Hematopoietic multipotent progenitor cell treated with erythropoietin and hydrocortisone succinate and interleukin-3 and kit ligand, for 4 days (in vitro differentiated cells): ENCODE measurements at regions not wholly inside any gene's neighbourhood (a gene's known extent, or its start where the extent isn't known, plus 50 kb on each side); places are given as distances from the start of the nearest gene placed in this dataset.

Experiments
- DNase-seq: peaks from one replicate; pipeline ENCODE4 v3.0.0-alpha.2; 2015

- DNase-seq: no peak
Measured at GRCh38 chr1:42033629-42034028, 114.9 kb upstream of the HIVEP3 start.

DNA sequence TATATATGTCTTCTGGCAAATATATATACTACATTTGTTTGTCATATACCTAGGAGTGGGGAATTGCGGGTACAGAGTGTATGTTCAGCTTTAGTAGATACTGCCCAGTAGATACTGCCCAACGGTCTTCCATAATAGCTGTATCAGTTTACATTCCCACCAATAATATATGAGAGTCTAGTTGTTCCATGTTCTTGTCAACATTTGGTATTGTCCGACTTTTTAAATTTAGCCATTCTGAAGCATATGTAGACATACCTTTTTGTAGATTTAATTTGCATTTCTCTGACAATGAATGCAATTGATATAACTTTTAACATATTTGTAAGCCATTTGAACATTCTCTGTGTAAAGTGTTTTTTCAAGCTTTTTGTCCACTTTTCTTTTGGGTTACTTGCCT is 99.0 kb upstream of the HIVEP3 start:
- DNase-seq: no peak

DNA sequence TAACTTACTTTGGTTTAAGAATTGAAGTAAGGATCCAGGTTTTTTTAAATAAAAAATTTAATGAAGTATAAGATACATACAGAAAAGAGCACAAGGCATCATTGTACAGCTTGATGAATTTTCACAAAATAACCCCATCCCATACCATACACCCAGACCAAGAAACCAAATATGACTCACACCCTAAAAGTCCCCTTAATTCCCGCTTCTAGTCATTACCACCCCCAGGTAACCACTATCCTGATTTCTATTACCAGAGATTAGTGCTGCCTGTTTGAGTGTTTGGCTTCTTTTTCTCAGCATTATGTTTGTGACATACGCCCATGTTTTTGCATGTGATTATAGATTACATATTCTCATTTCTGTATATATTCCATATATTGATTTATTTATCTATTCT is 98.5 kb upstream of the HIVEP3 start:
- no peak for DNase-seq

- DNase-seq: no peak
Measured at GRCh38 chr1:42014823-42015222, 96.1 kb upstream of the HIVEP3 start.

DNA sequence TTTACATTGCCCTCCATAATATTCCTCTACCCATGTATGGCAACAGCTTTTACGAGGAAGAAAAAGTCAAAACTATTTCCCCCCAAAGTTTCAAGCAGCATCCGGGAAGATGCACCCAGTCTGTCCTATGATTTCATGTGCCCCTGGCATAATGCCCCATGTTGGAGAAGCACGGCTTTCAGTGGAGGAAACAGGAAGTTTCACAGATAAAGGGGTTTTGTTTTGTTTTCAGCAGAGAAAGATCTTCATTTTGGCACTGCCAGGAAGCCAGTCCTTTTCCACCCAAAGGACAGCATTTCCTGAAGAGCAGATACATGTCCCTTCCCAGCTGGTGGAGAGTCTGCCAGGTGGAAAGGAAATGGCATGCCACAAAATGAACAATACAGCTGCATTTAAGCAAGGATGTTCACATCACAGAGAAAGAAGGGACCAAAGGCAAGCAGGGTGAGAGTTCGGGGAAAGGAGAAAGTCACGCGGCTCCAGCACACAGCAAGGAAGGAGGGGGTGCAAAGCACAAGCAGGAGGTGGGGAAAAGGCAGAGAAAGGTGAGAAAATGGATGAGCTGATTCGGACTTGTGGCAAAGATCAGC is 95.3 kb upstream of the HIVEP3 start:
- peak; percentile 37 for DNase-seq

DNA sequence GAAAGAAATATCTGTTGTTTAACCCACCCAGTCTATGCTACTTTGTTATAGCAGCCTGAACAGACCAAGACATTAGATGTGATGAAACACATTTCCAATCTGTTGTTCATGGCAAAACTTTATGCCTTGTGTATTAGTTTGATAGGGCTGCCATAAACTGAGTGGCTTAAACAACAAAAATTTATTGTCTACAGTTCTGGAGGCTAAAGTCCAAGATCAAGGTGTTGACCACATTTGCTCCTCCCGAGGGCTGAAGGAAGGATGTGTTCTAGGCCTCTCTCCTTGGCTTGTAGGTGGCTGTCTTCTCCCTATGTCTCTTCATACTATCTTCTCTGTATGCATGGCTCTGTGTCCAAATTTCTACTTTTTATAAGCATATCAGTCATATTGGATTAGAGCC is 94.1 kb upstream of the HIVEP3 start:
- DNase-seq: no peak

DNA sequence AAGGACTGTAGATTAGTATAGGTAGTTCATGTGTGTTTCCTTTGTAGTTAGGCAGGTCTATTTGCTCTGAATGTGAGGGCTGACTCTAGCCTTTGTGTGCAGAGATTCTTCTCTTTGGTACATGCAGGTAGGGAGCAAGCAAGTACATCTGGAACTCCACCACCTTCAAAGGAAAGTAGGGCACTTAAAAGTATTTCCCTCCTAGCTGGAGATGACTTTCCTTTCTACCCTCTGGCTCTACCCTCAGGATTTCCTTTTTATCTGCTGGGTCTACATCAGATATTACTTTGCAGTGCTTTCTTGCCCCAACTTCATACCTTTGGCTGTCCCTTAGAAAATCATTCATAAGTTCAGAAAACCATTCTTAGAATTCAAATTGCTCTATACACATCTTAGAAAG is 91.7 kb upstream of the HIVEP3 start:
- no peak for DNase-seq

GRCh38 chr1:42008264-42008663 is 89.5 kb upstream of the HIVEP3 start:
- no peak for DNase-seq

DNA sequence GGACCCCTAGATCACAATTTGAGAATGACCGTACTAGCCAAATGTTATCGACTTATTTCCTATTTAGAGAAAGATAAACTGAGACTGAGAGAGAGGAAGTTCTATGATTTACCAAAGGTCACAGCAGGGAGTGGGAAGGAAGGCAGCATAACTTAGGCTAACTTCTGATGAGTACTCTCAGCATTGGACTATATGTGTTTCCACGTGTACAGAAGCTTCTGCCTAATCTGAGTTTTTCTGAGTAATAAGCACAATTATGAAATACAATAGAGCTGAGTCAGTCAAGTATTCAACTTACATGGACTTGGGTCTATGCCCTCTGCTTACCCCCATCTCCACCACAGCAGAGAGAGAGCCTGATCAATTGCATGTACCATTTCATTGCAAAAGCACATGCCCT is 88.1 kb upstream of the HIVEP3 start:
- DNase-seq: no peak

GRCh38 chr1:42006093-42006492 is 87.4 kb upstream of the HIVEP3 start:
- DNase-seq: no peak

- DNase-seq: no peak
Measured at GRCh38 chr1:42005530-42005929, 86.8 kb upstream of the HIVEP3 start.

DNA sequence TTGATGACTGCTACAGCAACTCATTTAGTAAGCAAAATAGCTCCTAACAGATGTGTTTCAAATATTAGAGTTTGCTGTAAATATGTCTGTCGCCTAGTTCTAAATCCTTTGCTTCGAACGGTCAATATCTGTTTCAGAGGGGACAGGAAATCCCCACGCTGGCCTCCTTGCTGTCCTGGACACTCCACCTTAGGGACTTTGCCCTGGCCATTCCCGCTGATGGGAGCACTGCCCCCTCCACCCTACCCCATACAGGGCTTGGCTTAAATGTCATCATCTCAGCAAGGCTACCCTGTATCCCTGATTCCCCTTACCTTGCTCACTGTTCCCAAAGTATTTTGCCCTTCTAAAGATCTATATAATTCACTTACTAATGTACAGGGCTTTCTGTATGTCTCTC is 86.1 kb upstream of the HIVEP3 start:
- DNase-seq: no peak

GRCh38 chr1:42004322-42004721 is 85.6 kb upstream of the HIVEP3 start:
- no peak for DNase-seq

- DNase-seq: no peak
Measured at GRCh38 chr1:42003433-42003832, 84.7 kb upstream of the HIVEP3 start.

- DNase-seq: no peak
Measured at GRCh38 chr1:42002220-42002619, 83.5 kb upstream of the HIVEP3 start.

GRCh38 chr1:42000766-42001165 is 82.0 kb upstream of the HIVEP3 start:
- DNase-seq: no peak

- DNase-seq: no peak
Measured at GRCh38 chr1:41999884-42000283, 81.2 kb upstream of the HIVEP3 start.

- no peak for DNase-seq
Measured at GRCh38 chr1:41998250-41998649, 79.5 kb upstream of the HIVEP3 start.

DNA sequence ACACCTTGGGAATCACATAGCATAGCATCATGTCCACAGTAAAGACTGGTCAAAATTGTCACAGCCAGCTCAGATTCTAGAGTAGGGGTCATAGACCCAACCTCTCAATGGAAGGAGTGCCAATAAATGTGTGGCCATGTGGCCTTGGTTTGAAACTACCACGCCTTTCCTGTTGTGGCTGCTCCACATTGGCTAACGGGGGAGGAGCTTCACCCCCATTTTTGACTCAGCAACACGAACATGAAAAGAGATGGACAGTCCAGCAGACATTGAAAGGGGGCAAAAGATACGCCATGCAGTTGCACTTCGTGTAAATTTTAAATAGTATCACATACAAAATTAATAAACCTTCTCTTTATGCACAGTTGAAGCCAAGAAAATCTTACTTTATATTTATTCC is 78.4 kb upstream of the HIVEP3 start:
- DNase-seq: no peak

- no peak for DNase-seq
Measured at GRCh38 chr1:41995441-41996130, 76.9 kb upstream of the HIVEP3 start.

DNA sequence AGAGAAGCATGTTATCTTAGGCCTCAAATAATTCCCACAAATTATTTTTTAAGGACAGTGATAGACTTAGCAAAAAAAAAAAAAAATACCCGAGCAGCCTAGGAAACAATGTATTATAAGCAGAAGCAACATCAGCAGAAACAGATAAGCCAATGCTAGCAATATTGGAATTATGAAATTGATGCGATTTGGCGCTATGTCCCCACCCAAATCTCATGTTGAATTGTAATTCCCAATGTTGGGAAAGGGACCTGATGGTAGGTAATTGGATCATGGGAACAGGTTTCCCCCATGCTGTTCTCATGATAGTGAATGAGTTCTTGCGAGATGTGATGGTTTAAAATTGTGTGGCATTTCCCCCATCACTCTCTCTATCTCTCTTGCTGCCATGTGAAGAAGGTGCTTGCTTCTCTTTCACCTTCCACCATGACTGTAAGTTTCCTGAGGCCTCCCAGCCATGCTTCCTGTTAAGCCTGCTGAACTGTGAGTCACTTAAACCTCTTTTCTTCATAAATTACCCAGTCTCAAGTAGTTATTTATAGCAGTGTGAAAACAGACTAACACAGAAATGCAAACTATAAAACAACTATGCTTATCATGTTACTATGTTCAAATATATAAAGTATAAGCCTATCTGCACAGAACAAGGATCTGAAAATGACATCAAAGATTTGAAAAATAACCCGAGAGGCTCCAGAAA is 75.6 kb upstream of the HIVEP3 start:
- DNase-seq: no peak

GRCh38 chr1:41983451-41983850 is 64.7 kb upstream of the HIVEP3 start:
- DNase-seq: no peak

- no peak for DNase-seq
Measured at GRCh38 chr1:41981796-41982195, 63.1 kb upstream of the HIVEP3 start.

GRCh38 chr1:41980827-41981653 is 62.3 kb upstream of the HIVEP3 start:
- DNase-seq: peak; percentile 18
